CD1c-positive myeloid dendritic cell (primary cell): ENCODE measurements at regions not wholly inside any gene's neighbourhood (a gene's known extent, or its start where the extent isn't known, plus 50 kb on each side); places are given as distances from the start of the nearest gene placed in this dataset.

Source experiments
- DNase-seq: peaks from one replicate; pipeline ENCODE4 v3.0.0-alpha.2; 2016; ENCODE audit errors: extremely low spot score

- DNase-seq: no peak
Measured at GRCh38 chrX:104309169-104309568, 54.4 kb upstream of the ESX1 start.

GRCh38 chrX:104307341-104307740 is 52.6 kb upstream of the ESX1 start:
- DNase-seq: no peak

GRCh38 chrX:104306180-104306579 is 51.4 kb upstream of the ESX1 start:
- no peak for DNase-seq
